GM23248 (cell line): ENCODE measurements at regions not wholly inside any gene's neighbourhood (a gene's known extent, or its start where the extent isn't known, plus 50 kb on each side); places are given as distances from the start of the nearest gene placed in this dataset.

Experiments used
- EZH2 ChIP-seq: fragments of 200-600 bp; sonication (generic); IDR thresholded peaks from 2 replicates; pipeline ENCODE4 v1.6.1; 2018; ENCODE audit warnings: antibody characterized with exemption, mild to moderate bottlenecking; ENCODE audit not compliant: insufficient read depth, poor library complexity, severe bottlenecking
- EZH2phosphoT487 ChIP-seq: fragments of 200-600 bp; sonication (generic); IDR thresholded peaks from 2 replicates; pipeline ENCODE4 v1.6.1; 2018; ENCODE audit warnings: antibody characterized with exemption, moderate library complexity, mild to moderate bottlenecking, low read depth; ENCODE audit not compliant: insufficient read depth

GRCh38 chr10:22807238-22807637 lies 92.9 kb upstream of the PIP4K2A start:
- TF ChIP-seq EZH2 (no peak), EZH2phosphoT487 (no peak)
